B cell (primary cell): ENCODE measurements at regions not wholly inside any gene's neighbourhood (a gene's known extent, or its start where the extent isn't known, plus 50 kb on each side); places are given as distances from the start of the nearest gene placed in this dataset.

Experiments used
- CTCF ChIP-seq: fragments of 200-600 bp; IDR thresholded peaks from one replicate; pipeline ENCODE4 v1.8.0; 2022; ENCODE audit warnings: antibody characterized with exemption, mild to moderate bottlenecking
- EZH2 ChIP-seq: IDR thresholded peaks from 2 replicates; pipeline ENCODE4 v1.6.1; 2012; ENCODE audit warnings: borderline replicate concordance, low read depth, mild to moderate bottlenecking, moderate library complexity, low read length; ENCODE audit not compliant: insufficient read depth, poor library complexity, severe bottlenecking

DNA sequence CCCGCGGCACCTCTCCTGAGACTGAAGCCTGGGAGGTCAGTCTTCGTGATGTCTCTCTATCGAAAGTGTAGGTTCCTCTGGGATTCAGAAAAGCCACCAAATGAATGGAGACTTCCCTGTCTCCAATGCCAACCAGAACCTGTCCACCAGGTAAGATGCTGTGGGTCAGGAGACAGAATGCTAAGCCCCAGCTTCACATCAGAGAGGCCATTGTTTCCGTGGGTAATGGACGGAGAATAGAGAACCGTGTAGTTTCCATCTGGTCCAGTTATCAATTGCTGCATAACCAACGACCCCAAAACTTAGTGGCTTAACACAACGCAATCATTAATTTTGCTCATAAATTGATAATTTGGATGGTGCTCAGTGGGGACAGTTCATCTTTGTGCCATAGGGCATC lies 93.5 kb downstream of the DDX1 start:
- TF ChIP-seq CTCF = no peak
- no peak for TF ChIP-seq EZH2
